Omental fat pad (tissue), 3 donors: ENCODE measurements at regions not wholly inside any gene's neighbourhood (a gene's known extent, or its start where the extent isn't known, plus 50 kb on each side); places are given as distances from the start of the nearest gene placed in this dataset.

Experiments used
- ATAC-seq: fragments of 150-250 bp; one replicate; pipeline ENCODE4 v1.9.1; 2016; ENCODE audit warnings: mild to moderate bottlenecking, moderate library complexity; ENCODE audit not compliant: low FRiP score
- DNase-seq: peaks from one replicate; pipeline ENCODE4 v3.0.0-alpha.2; 2019; ENCODE audit warnings: low spot score
- TF ChIP-seq, protein P1 (sequence below), 3 donors: fragments of 450-650 bp; IDR thresholded peaks; one replicate each; pipeline ENCODE4 v1.5.1; 2016 to 2017; ENCODE audit warnings: antibody characterized with exemption in 3 of 3, mild to moderate bottlenecking in 3 of 3, moderate library complexity in 2 of 3

DNA sequence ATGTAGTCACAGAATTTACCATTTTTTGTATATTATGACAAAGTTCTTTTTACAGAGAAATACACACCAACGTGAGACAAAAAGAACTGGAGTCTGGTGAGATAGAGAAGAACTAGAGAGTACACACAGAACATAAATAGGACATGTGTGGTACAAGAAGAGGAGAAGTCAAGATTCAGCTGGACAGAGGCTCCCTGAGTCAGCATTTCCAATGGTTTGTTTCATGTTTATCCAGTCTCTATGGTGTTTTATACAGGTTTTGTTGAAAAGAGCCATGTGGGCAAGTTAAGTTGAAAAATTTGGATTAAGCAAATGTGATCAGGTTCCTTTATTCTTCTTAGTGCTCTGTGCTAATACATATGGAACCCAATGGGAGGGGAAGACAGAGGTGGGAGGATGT is 105.5 kb upstream of the AKR1E2 start:
- ATAC-seq: no peak
- TF ChIP-seq, protein P1, sequence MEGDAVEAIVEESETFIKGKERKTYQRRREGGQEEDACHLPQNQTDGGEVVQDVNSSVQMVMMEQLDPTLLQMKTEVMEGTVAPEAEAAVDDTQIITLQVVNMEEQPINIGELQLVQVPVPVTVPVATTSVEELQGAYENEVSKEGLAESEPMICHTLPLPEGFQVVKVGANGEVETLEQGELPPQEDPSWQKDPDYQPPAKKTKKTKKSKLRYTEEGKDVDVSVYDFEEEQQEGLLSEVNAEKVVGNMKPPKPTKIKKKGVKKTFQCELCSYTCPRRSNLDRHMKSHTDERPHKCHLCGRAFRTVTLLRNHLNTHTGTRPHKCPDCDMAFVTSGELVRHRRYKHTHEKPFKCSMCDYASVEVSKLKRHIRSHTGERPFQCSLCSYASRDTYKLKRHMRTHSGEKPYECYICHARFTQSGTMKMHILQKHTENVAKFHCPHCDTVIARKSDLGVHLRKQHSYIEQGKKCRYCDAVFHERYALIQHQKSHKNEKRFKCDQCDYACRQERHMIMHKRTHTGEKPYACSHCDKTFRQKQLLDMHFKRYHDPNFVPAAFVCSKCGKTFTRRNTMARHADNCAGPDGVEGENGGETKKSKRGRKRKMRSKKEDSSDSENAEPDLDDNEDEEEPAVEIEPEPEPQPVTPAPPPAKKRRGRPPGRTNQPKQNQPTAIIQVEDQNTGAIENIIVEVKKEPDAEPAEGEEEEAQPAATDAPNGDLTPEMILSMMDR (IDR thresholded peaks at IDR 0.05): no peak
- no peak for DNase-seq

DNA sequence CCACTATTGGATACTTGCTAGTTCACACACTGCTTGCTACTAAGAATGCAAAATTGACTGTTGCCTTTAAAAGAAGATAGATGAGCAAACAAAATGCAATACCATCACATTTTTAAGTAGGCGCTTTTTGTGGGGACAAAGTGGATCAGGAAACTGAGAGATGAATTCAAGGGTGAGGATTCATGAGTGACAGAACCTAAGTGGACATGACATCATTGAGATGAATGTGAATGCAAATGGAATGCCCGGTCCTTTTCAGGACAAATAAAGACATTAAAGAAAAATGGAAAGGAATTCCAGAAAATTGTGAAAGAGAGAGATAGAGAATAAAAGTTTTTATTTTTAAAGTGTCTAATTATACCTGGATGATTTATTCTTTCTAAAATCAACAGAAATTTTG is 106.3 kb upstream of the AKR1E2 start:
- ATAC-seq: no peak
- DNase-seq: no peak
- TF ChIP-seq, protein P1 (IDR thresholded peaks at IDR 0.05): no peak

DNA sequence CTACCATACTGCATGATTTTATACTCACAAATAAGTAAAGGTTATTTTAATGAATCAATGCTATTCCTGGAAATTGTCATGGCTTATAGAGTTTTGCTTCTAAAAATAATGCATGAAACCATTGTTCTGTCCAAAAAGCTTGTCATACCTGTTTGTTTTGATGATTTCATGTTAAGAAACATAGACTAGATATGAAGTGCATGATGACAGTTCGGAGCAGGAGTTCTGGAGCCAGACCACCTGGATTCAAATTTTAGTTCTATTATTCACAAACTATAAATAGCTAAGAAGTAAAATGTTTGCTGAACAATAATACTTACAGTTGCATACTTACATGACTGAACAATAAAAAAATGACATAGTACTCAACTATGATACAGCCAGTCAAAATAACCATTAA is 107.0 kb upstream of the AKR1E2 start:
- ATAC-seq (no peak), DNase-seq (no peak)
- TF ChIP-seq, protein P1 (IDR thresholded peaks at IDR 0.05): no peak

DNA sequence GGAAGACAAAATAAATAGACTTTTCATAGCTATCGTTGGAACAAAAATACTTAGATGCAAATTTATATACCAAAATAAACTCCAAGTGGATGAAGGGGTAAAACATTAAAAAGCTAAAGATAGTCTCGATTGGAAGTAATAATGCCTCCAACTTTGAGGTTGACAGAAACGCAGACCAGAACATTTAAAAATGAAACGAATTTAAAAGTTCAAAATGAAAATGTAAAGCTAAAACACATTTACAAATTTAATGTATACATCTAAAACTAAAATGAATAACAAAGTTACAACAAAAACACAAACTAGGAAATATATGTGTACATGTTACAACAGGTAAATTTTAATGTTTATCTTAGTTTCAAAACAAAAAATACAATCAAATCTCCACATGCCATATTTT is 107.5 kb upstream of the AKR1E2 start:
- TF ChIP-seq, protein P1 (IDR thresholded peaks at IDR 0.05): no peak
- no peak for ATAC-seq
- no peak for DNase-seq

DNA sequence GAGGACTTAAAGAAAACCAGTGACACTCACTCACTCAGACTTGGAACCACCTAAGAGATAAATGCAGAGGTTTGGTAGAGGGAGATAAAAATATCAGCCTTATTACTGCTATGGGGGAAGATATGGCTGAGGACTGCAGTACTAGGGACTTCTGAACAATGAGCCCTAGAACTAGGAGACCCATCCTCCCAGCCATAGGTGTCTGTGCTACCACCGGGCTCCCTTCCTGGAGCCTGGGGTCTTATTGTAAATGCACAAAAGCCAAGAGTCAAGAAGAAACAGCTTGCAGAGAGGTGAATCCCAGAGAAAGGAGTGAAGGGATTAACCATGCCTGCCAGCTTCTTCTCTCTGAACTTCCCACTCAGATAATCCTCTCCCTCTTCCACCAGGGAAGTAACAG is 108.3 kb upstream of the AKR1E2 start:
- ATAC-seq: no peak
- TF ChIP-seq, protein P1 (IDR thresholded peaks at IDR 0.05): no peak
- no peak for DNase-seq

DNA sequence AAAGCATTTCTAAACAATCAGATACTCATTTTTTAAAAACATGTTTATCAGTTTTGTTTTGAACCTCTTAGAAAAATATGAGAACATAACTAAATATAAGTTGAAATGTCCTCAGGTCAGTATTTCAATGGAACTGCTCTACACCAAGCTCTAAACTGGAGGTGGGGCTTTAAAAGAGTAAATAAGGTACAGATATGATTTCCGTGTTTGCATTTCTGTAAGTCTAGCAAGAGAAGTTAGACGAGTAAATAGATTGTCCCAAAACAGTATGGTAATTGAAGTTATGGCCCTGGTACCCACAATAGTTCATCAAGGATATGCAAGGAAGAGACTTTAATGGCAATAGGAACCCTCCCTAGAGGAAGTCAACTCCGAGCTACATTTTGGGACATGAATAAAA is 115.1 kb upstream of the AKR1E2 start:
- ATAC-seq (no peak), DNase-seq (no peak)
- TF ChIP-seq, protein P1 (IDR thresholded peaks at IDR 0.05): no peak

DNA sequence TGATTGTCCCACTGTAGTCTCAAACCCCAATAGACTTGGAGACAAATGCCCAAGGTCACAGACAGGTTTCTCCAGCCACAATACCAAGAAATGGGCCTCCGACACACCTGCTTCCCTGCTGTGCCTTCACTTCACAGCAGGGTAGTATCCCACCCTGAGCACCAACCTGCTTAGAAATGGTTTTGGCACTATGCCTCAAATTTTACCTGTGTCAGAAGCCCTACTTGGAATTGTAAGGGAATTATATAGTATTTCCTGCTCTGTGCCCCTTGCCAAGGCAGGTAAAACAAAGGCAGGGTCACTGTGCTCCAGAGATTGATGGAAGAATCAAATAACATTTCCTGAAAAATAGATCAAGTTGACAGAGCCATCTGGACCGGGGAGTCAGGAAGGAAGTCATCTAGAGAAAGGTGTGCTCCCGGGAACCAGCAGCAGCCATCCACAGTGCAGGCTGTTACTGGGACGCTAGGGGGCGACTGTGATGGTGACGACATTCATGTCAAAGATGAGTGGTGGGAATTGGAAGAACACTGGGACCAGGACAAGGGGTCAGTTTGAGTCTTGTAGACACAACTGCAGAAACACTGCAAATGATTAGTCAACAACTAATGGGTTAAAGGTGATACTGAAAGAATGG is 117.8 kb upstream of the AKR1E2 start:
- TF ChIP-seq, protein P1 (IDR thresholded peaks at IDR 0.05): no peak
- no peak for DNase-seq
- no peak for ATAC-seq
